ENCODE measurements at regions not wholly inside any gene's neighbourhood (a gene's known extent, or its start where the extent isn't known, plus 50 kb on each side); places are given as distances from the start of the nearest gene placed in this dataset.

DNA sequence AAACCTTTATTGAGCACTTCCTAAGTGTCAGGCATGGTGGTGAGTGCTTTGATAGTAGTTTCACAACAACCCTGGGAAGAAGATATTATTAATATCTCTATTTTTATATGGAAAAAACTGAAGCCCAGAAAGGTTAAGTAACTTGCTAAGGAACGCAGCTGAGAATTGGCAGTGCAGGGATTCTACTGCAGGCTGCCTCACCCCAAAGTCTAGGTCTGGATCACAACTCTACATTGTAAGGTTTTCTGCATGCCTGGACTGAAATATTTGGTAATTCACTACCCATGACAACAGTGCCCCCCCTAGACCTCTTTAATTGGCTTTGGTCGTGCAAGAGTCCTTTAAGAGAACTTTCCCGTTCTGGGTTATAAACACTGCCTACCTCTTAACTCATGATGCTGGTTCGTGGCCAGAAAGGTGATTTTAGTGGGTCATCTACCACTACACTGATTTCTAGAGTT lies 67.1 kb upstream of the KCNQ5 start:
- ATAC-seq (ENCODE audit: insufficient read depth, low read depth), result no peak
- Histone ChIP-seq H3K9me3 (ENCODE audit: insufficient read depth, low read length, severe bottlenecking) (no peaks in the 10 kb centered on the region), H2AFZ (ENCODE audit: low read depth, low read length) (no peak overlapping the region), H3K4me3 (ENCODE audit: low read depth in 1 of 2, low read length in 2 of 2) (no peak overlapping the region), H3K27ac (ENCODE audit: low read length) (no peak overlapping the region), H3K9ac (ENCODE audit: low read depth, low read length) (no peak overlapping the region), H4K20me1 (ENCODE audit: insufficient read depth, low read length) (no peaks in the 10 kb centered on the region), H3K36me3 (ENCODE audit: insufficient read depth, low read length) (no peaks in the 10 kb centered on the region), H3K4me2 (ENCODE audit: insufficient read depth, low read length) (no peak overlapping the region), H3K4me1 (ENCODE audit: insufficient read depth, low read length) (no peaks in the 10 kb centered on the region), H3K79me2 (ENCODE audit: insufficient read depth, low read length) (no peaks in the 10 kb centered on the region), H3K27me3 (ENCODE audit: insufficient read depth, low read length, poor library complexity) (no peaks in the 10 kb centered on the region)
- TF ChIP-seq EZH2 (IDR thresholded peaks at IDR 0.05; ENCODE audit: borderline replicate concordance, low read depth, low read length, severe bottlenecking), result no peak
- TF ChIP-seq, protein P1, sequence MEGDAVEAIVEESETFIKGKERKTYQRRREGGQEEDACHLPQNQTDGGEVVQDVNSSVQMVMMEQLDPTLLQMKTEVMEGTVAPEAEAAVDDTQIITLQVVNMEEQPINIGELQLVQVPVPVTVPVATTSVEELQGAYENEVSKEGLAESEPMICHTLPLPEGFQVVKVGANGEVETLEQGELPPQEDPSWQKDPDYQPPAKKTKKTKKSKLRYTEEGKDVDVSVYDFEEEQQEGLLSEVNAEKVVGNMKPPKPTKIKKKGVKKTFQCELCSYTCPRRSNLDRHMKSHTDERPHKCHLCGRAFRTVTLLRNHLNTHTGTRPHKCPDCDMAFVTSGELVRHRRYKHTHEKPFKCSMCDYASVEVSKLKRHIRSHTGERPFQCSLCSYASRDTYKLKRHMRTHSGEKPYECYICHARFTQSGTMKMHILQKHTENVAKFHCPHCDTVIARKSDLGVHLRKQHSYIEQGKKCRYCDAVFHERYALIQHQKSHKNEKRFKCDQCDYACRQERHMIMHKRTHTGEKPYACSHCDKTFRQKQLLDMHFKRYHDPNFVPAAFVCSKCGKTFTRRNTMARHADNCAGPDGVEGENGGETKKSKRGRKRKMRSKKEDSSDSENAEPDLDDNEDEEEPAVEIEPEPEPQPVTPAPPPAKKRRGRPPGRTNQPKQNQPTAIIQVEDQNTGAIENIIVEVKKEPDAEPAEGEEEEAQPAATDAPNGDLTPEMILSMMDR (IDR thresholded peaks at IDR 0.05; ENCODE audit: borderline replicate concordance, extremely low read depth, low read length, poor library complexity, severe bottlenecking), result no peak
- no peak for DNase-seq

DNA sequence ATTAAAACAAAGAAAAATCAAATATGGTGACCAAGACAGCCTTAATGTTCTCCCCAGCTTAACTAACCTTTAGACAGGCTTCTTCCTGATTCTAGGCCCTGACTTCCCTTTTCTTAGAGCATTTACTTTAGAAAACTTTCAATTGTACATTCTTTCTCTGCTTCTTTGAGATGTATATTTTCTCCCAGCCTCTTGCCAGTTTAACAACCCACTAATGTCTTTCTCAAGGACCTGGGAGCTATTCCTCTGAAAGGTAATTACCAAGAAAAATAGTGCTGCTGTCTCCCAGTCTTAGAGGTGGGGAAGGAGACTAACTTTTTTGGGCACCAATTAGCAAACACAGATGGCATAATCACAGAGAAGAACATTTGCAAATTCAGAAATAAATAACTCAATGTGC lies 62.8 kb upstream of the KCNQ5 start:
- TF ChIP-seq, protein P1 (IDR thresholded peaks at IDR 0.05; ENCODE audit: borderline replicate concordance, extremely low read depth, low read length, poor library complexity, severe bottlenecking), result no peak
- no peak for TF ChIP-seq EZH2 (IDR thresholded peaks at IDR 0.05; ENCODE audit: borderline replicate concordance, low read depth, low read length, severe bottlenecking)
- Histone ChIP-seq H2AFZ (ENCODE audit: low read depth, low read length) (no peak overlapping the region), H3K79me2 (ENCODE audit: insufficient read depth, low read length) (no peaks in the 10 kb centered on the region), H3K4me3 (ENCODE audit: low read depth in 1 of 2, low read length in 2 of 2) (no peak overlapping the region), H3K4me1 (ENCODE audit: insufficient read depth, low read length) (no peaks in the 10 kb centered on the region), H3K36me3 (ENCODE audit: insufficient read depth, low read length) (no peaks in the 10 kb centered on the region), H3K9ac (ENCODE audit: low read depth, low read length) (no peak overlapping the region), H3K27ac (ENCODE audit: low read length) (no peak overlapping the region), H3K9me3 (ENCODE audit: insufficient read depth, low read length, severe bottlenecking) (no peaks in the 10 kb centered on the region), H3K4me2 (ENCODE audit: insufficient read depth, low read length) (no peak overlapping the region), H3K27me3 (ENCODE audit: insufficient read depth, low read length, poor library complexity) (no peaks in the 10 kb centered on the region), H4K20me1 (ENCODE audit: insufficient read depth, low read length) (no peaks in the 10 kb centered on the region)
- ATAC-seq (ENCODE audit: insufficient read depth, low read depth) (no peak), DNase-seq (no peak)

DNA sequence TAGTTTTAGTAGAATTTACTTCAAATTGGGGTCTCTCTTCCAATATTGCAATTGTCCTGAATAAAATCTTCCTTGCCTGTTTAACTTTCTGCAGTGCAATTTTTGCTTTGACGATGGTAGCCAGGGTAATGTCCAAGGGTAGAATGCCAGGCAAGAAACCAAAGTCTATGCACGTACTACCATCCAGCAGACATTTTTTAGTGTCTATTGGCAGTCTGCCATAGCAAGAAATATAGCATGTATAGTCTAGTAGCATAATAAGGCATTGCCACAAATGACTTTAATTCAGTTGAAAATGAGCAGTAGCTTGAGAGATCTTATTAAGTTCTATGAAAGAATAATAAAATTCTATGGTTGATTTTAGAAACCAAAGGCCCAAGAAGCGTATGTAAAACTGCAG lies 62.3 kb upstream of the KCNQ5 start:
- H3K36me3 ChIP-seq (ENCODE audit: insufficient read depth, low read length), result no peaks in the 10 kb centered on the region
- ATAC-seq (ENCODE audit: insufficient read depth, low read depth) (no peak), DNase-seq (no peak)
- H3K4me3 ChIP-seq (ENCODE audit: low read depth in 1 of 2, low read length in 2 of 2), result no peak overlapping the region
- H2AFZ ChIP-seq (ENCODE audit: low read depth, low read length), result no peak overlapping the region
- H3K9me3 ChIP-seq (ENCODE audit: insufficient read depth, low read length, severe bottlenecking), result no peaks in the 10 kb centered on the region
- H3K9ac ChIP-seq (ENCODE audit: low read depth, low read length), result no peak overlapping the region
- no peaks in the 10 kb centered on the region for H3K79me2 ChIP-seq (ENCODE audit: insufficient read depth, low read length)
- H4K20me1 ChIP-seq (ENCODE audit: insufficient read depth, low read length), result no peaks in the 10 kb centered on the region
- no peak overlapping the region for H3K4me2 ChIP-seq (ENCODE audit: insufficient read depth, low read length)
- no peaks in the 10 kb centered on the region for H3K4me1 ChIP-seq (ENCODE audit: insufficient read depth, low read length)
- no peak for TF ChIP-seq EZH2 (IDR thresholded peaks at IDR 0.05; ENCODE audit: borderline replicate concordance, low read depth, low read length, severe bottlenecking)
- TF ChIP-seq, protein P1 (IDR thresholded peaks at IDR 0.05; ENCODE audit: borderline replicate concordance, extremely low read depth, low read length, poor library complexity, severe bottlenecking), result no peak
- H3K27me3 ChIP-seq (ENCODE audit: insufficient read depth, low read length, poor library complexity), result no peaks in the 10 kb centered on the region
- no peak overlapping the region for H3K27ac ChIP-seq (ENCODE audit: low read length)
